GM13976 (cell line): ENCODE measurements at regions not wholly inside any gene's neighbourhood (a gene's known extent, or its start where the extent isn't known, plus 50 kb on each side); places are given as distances from the start of the nearest gene placed in this dataset.

Experiments
- DNase-seq: peaks from one replicate; pipeline ENCODE4 v3.0.0; 2012; ENCODE audit warnings: low spot score
- CTCF ChIP-seq: IDR thresholded peaks from 2 replicates; pipeline ENCODE4 v1.5.1; 2012; ENCODE audit warnings: borderline replicate concordance, mild to moderate bottlenecking; ENCODE audit not compliant: insufficient read depth; ENCODE audit errors: extremely low read depth, missing control alignments, control extremely low read depth
- in situ Hi-C: fragments of 300-500 bp; cut with MboI; formaldehyde crosslinking; loops from one replicate; pipeline ENCODE4 v1.12.0; 2022; ENCODE audit warnings: low sequenced_read_pairs, mixed read lengths, inconsistent platforms; ENCODE audit not compliant: unreplicated experiment

GRCh38 chr9:100884518-100884917 is 144.0 kb upstream of the PLPPR1 start:
- no peak for DNase-seq
- TF ChIP-seq CTCF, result no peak
- in situ Hi-C loops, result no loop called here

GRCh38 chr9:100890321-100890720 is 138.2 kb upstream of the PLPPR1 start:
- in situ Hi-C loops, result no loop called here
- no peak for TF ChIP-seq CTCF
- no peak for DNase-seq

- DNase-seq, result no peak
- in situ Hi-C loops, result no loop called here
- TF ChIP-seq CTCF, result no peak
Observed at GRCh38 chr9:100911273-100911672, 117.3 kb upstream of the PLPPR1 start.

GRCh38 chr9:100913257-100913656 is 115.3 kb upstream of the PLPPR1 start:
- TF ChIP-seq CTCF, result no peak
- in situ Hi-C loops, result no loop called here
- DNase-seq, result no peak

- no peak for DNase-seq
- TF ChIP-seq CTCF, result no peak
- in situ Hi-C loops, result no loop called here
Observed at GRCh38 chr9:100914266-100914665, 114.3 kb upstream of the PLPPR1 start.

GRCh38 chr9:100919506-100919905 is 109.0 kb upstream of the PLPPR1 start:
- in situ Hi-C loops, result no loop called here
- no peak for DNase-seq
- no peak for TF ChIP-seq CTCF

- in situ Hi-C loops, result no loop called here
- TF ChIP-seq CTCF, result no peak
- no peak for DNase-seq
Observed at GRCh38 chr9:100926366-100926765, 102.2 kb upstream of the PLPPR1 start.
